Bronchial epithelial cell (primary cell): ENCODE measurements at regions not wholly inside any gene's neighbourhood (a gene's known extent, or its start where the extent isn't known, plus 50 kb on each side); places are given as distances from the start of the nearest gene placed in this dataset.

Experiments
- DNase-seq: peaks from one replicate; pipeline ENCODE4 v3.0.0-alpha.2; 2010; ENCODE audit warnings: low read depth
- FAIRE-seq: peaks from 2 replicates; lab custom pipeline; 2011; peaks lifted over from hg19 to GRCh38; lab: Jason Lieb, UNC
- H3K27me3 ChIP-seq: 2 replicates; pipeline ENCODE4 v1.5.1; 2011; ENCODE audit warnings: low read length; ENCODE audit not compliant: control insufficient read depth, insufficient read depth
- H3K36me3 ChIP-seq: 2 replicates; pipeline ENCODE4 v1.5.1; 2011; ENCODE audit warnings: low read length; ENCODE audit not compliant: control insufficient read depth, insufficient read depth
- H3K4me3 ChIP-seq: 2 replicates; pipeline ENCODE4 v1.5.1; 2011; ENCODE audit warnings: mild to moderate bottlenecking, low read depth, low read length, control low read depth
- TF ChIP-seq, protein P1 (sequence below): IDR thresholded peaks from 2 replicates; pipeline ENCODE4 v1.5.1; 2011; ENCODE audit warnings: mild to moderate bottlenecking, moderate library complexity, low read length, control low read depth, inconsistent platforms; ENCODE audit not compliant: insufficient read depth, severe bottlenecking

DNA sequence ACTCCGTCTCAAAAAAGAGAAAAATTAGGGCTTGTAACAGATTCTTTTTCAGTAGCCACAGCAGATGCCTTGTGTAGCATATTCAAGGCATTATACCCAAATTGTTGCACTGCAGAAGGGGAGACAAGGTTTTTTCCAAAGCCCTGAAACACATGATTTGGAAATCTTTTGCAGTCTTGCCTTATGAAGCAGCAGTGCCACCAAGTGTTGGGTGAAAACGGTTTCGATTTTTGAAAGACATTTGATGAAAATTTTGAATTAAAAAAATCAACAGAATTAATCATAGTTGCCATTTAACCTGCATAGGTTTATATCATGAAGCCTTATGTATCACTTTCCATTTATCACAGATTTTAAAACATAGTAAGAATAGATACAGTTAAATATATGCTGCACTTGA lies 479.5 kb downstream of the TAF11L14 start:
- no peak for FAIRE-seq

DNA sequence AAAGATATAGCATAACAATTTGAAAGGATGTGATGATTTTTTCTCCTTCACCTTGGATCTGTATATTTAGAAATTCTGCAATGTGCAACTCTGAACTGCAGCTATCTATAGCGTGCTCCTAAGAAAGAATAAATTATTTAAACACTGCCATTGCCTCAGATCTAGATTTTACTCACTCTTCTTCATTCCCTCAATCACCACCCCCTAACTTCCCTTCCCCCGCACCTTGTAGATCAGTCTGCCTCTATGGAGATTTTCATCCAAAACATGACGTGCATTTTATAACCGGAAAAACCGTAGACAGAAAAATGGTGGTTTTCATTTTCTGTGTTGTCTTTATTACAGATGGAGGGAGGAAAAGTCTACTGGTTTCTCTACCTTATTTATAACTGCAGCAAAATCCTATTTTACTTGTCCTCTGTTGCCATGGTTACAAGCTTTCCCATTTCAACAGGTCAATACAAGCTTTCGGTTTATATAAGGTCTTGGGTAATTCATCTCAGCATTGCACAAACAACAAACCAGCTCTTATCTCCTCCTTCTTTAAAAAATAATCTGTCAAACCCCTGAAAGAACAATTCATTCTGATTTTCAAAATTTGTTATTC lies 480.0 kb downstream of the TAF11L14 start:
- H3K27me3 ChIP-seq: no peaks in the 10 kb centered on the region
- DNase-seq (peak; percentile 17), FAIRE-seq (no peak)
- H3K36me3 ChIP-seq: no peaks in the 10 kb centered on the region
- TF ChIP-seq, protein P1, sequence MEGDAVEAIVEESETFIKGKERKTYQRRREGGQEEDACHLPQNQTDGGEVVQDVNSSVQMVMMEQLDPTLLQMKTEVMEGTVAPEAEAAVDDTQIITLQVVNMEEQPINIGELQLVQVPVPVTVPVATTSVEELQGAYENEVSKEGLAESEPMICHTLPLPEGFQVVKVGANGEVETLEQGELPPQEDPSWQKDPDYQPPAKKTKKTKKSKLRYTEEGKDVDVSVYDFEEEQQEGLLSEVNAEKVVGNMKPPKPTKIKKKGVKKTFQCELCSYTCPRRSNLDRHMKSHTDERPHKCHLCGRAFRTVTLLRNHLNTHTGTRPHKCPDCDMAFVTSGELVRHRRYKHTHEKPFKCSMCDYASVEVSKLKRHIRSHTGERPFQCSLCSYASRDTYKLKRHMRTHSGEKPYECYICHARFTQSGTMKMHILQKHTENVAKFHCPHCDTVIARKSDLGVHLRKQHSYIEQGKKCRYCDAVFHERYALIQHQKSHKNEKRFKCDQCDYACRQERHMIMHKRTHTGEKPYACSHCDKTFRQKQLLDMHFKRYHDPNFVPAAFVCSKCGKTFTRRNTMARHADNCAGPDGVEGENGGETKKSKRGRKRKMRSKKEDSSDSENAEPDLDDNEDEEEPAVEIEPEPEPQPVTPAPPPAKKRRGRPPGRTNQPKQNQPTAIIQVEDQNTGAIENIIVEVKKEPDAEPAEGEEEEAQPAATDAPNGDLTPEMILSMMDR: no peak
- H3K4me3 ChIP-seq: no peak overlapping the region

More for the DNA sequence above, 479.5 kb downstream of the TAF11L14 start:
- Histone ChIP-seq H3K4me3 (no peak overlapping the region), H3K27me3 (no peaks in the 10 kb centered on the region), H3K36me3 (no peaks in the 10 kb centered on the region)
- peak; percentile 12 for DNase-seq
- TF ChIP-seq, protein P1: peak; percentile 24

DNA sequence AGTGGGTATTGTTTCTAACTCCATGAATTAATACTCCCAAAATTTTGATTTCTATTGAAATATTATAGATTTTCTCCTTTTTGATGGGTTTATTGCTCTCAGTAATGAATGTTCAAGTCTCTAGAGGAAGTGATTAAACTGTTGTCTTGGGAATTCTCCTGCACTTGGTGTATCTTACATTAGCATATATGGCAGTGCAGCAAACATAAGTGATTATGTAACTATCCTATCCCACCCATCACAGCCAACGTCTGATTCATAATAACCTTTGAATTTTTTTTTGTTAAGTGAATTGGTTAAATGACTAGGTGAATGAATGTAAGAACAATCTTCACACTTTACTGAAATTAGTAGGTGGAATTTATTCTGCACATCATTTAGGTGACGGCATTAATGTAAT lies 483.7 kb downstream of the TAF11L14 start:
- DNase-seq (no peak), FAIRE-seq (no peak)
- no peaks in the 10 kb centered on the region for H3K36me3 ChIP-seq
- H3K4me3 ChIP-seq: no peak overlapping the region
- TF ChIP-seq, protein P1: no peak
- H3K27me3 ChIP-seq: no peaks in the 10 kb centered on the region

DNA sequence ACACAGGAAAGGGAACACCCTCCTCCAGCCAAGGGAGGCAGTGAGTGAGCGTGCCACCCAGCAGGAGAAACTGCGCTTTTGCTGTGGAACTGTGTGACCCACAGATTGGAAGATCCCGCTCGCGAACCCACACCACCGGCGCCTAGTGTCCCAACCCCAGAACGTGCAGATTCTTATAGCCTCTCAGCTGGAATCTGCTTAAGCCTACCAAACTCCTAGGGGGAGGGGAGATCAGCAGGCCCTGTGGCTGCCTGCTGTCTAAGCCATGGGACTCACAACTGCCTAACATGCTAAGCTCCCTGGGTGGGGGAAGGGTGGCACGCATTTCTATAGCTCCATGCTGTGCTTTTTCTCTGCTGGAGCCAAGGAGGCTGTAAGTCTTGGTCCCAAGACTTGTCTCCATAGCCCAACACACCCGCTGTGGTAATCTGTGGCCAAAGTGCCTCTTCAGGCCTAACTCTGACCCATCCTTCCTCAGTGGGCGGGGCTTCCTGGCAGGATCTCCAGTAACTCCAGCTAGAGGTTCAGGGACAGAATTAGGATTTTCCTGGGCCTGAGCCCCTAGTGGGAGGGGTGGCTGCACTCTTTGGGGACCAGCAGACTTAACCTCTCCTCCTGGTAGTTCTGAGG lies 485.0 kb downstream of the TAF11L14 start:
- no peaks in the 10 kb centered on the region for H3K36me3 ChIP-seq
- TF ChIP-seq, protein P1: no peak
- H3K27me3 ChIP-seq: no peaks in the 10 kb centered on the region
- H3K4me3 ChIP-seq: no peak overlapping the region
- DNase-seq: no peak
- no peak for FAIRE-seq

DNA sequence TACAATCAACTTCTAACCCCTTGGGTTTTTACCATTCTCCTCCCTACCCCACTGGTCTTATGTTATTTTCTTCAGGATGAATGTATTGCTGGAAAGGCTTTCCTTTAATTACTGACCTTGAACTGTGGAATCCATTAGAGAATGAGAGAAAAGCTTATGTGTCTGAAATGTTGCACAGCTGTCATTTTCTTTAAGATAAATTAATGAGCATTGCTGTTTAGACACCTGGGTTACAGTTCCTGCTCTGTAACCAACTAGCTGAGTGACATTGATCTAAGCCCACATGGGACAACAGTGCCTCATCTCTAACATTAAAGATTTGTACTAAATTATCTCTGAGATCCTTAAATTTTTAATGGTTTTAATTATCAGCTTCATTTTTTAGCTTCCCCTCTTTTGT lies 507.0 kb downstream of the TAF11L14 start:
- Histone ChIP-seq H3K36me3 (no peaks in the 10 kb centered on the region), H3K27me3 (no peaks in the 10 kb centered on the region), H3K4me3 (no peak overlapping the region)
- no peak for DNase-seq
- FAIRE-seq: no peak
- TF ChIP-seq, protein P1: no peak
